ENCODE measurements at regions not wholly inside any gene's neighbourhood (a gene's known extent, or its start where the extent isn't known, plus 50 kb on each side); places are given as distances from the start of the nearest gene placed in this dataset.

GRCh38 chr4:10743357-10743756, 58.8 kb upstream of the CLNK start:
- TF ChIP-seq, protein P1, sequence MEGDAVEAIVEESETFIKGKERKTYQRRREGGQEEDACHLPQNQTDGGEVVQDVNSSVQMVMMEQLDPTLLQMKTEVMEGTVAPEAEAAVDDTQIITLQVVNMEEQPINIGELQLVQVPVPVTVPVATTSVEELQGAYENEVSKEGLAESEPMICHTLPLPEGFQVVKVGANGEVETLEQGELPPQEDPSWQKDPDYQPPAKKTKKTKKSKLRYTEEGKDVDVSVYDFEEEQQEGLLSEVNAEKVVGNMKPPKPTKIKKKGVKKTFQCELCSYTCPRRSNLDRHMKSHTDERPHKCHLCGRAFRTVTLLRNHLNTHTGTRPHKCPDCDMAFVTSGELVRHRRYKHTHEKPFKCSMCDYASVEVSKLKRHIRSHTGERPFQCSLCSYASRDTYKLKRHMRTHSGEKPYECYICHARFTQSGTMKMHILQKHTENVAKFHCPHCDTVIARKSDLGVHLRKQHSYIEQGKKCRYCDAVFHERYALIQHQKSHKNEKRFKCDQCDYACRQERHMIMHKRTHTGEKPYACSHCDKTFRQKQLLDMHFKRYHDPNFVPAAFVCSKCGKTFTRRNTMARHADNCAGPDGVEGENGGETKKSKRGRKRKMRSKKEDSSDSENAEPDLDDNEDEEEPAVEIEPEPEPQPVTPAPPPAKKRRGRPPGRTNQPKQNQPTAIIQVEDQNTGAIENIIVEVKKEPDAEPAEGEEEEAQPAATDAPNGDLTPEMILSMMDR (tag by site-specific recombination; IDR thresholded peaks at IDR 0.05): no peak
- TF ChIP-seq MYNN (tag by site-specific recombination; IDR thresholded peaks at IDR 0.05; ENCODE audit: borderline replicate concordance): no peak
- TF ChIP-seq ZNF548 (tag by site-specific recombination; IDR thresholded peaks at IDR 0.05): no peak
